GM21528 (cell line): ENCODE measurements at regions not wholly inside any gene's neighbourhood (a gene's known extent, or its start where the extent isn't known, plus 50 kb on each side); places are given as distances from the start of the nearest gene placed in this dataset.
"Not testable (repeated sequence)": the region's sequence is repeated elsewhere in the genome, so short reads cannot be mapped to it uniquely, and the experiment has no call there.

Source experiments
- ATAC-seq: cut with Tn5 transposase; IDR thresholded peaks from one replicate; pipeline ENCODE4 v1.9.1; 2021; ENCODE audit warnings: mild to moderate bottlenecking, moderate library complexity; ENCODE audit not compliant: unreplicated experiment, low FRiP score

- no peak for ATAC-seq
Observed at GRCh38 chr5:23451156-23451555, 56.3 kb upstream of the PRDM9 start.

DNA sequence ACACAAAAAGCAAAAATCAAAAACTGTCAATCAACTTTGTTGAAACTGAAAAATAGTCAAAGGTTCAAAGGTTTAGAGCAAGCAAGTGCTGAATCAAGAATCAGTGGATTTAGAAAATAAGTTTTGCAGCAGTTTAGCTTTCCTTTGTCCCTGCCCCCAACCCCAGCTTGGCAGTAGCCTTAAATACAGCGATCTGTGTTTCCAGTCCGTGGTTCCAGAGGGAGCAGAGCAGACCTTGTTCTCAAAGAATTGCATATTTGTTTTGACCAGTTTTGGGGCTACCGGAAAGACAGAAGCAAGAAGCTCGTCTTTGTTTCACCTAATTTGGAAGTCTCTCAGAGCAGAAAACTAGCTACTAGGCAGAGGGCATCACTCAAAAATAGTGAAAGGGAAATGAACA lies 57.2 kb upstream of the PRDM9 start:
- ATAC-seq = no peak

DNA sequence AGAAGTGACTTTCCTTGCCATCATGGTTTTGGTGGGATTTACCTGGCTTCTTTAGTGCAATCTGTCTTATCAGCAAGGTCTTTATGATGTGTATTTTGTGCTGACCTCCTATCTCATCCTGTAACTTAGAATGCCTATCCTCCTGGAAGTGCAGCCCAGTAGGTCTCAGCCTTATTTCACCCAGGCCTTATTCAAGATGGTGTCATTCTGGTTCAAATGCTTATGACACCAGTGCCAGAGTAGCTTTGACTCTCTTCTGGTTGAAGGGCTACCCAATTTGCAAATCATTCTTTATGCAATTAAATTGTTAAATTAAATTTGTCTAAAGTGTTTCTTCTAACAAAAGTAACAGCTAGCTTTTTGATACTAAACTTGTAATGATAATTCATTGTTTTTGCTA lies 58.8 kb upstream of the PRDM9 start:
- no peak for ATAC-seq

- no peak for ATAC-seq
Observed at GRCh38 chr5:23446424-23446823, 61.0 kb upstream of the PRDM9 start.

DNA sequence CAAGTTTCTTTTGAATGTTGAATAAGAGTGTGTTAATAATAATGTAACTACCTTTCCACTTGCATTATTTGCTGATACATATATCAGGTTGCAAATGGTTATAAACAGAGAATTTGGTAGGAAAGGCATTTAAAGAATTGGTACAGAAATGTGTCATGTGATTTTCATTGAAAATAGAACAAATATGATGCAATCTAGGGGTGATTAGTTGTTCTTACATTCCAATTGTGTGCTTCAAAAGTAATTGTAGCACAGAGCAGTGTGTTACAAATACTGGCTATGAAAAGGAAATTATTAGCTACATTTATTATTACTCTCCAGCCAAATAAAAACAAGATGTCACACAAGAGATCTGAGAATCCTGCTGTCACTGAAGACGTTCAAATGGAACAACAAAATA lies 61.8 kb upstream of the PRDM9 start:
- ATAC-seq = no peak

GRCh38 chr5:23440703-23441102 lies 66.7 kb upstream of the PRDM9 start:
- ATAC-seq = no peak

GRCh38 chr5:23437011-23437410 lies 70.4 kb upstream of the PRDM9 start:
- ATAC-seq = no peak

- ATAC-seq = no peak
Observed at GRCh38 chr5:23433534-23434315, 73.7 kb upstream of the PRDM9 start.

DNA sequence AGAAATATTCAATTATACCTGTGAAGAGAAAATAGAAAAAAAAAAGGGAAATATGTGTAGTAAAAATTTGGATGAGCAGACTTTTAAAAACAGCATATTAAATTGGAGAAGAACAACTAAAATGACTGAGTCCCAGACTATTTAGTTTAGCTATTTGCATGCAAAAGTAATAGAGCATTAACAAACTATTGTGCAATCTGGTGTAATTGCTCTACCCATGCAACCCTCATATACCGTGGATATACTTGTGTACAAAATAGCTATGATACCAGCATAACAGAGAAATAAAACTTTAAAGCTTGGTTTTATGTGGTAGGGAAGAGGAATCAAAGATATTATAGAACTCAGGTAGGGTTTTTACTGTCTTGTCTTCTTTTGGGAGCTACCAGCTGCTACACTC lies 78.7 kb upstream of the PRDM9 start:
- ATAC-seq = no peak

DNA sequence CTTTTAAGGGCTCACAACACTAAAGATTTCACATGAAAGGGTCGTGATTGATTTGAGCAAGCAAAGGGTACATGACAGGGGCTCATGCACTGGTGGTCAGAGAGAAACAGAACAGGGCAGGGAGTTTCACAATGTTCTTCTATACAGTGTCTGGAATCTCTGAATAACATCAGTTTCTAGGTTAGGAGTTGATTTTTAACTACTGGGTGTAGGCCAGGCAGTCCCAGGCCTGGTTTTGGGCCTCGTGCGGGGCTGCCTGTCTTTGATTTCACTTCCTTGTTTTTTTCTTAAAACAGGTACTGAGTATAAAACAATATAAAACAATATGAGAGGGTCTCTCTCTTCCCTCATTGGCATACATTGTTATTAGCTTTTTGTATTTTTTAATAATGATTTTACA lies 87.2 kb upstream of the PRDM9 start:
- not testable (repeated sequence) for ATAC-seq

DNA sequence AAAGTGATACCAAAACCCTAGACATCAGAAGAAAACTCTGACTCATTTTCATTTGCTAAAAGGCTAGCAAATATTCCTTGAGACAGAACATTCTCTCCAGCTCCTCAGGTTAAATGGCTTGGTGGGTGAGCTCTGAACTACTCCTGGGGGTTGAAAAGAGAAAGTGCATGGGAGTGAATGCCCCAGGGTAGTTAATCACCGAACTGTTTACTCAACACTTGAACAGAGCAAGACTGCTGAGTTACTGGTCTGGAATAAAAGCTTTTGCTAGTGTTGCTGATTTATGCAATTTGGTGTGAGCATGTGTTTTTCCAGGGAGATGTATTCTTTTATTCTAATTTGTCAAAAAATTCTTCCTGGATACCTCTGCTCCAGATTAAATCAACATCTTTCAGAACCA lies 88.3 kb upstream of the PRDM9 start:
- no peak for ATAC-seq

DNA sequence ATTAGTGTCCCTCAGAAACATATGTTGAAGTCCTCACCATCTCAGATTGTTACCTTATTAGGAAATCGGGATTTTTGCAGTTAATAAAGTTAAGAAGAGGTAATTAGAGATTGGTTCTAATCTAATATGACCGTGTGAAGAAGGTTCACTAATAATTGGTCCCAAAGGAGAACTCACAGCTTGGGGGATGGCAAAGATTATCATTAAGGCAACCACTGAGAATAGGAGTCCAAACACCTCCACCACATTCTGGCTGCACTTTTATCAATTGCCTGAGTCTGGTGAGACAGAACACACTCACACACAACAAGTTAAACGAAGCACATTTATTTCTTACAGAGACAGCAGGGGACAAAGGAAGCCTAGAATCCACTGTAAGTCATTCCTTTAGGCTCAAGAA lies 94.9 kb upstream of the PRDM9 start:
- ATAC-seq = no peak

DNA sequence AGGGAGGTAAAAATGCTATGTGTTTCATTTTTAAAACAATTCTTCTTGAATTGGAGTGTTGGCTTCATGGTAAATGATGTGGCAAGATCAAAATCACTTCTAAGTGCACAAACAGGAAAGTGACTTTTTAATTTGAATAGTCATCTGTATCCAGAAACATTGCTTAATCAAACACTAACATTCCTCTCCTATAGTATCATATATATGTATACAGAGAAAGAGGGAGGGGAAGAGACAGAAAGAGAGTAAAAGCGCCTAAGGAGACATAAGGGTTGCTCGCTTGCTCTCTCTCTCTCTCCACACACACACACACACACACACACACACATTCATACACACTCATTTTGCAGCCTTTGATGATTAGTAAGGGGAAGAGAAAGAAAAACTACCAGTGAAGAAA lies 95.4 kb upstream of the PRDM9 start:
- ATAC-seq = no peak

GRCh38 chr5:23411200-23411599 lies 96.2 kb upstream of the PRDM9 start:
- ATAC-seq = no peak

GRCh38 chr5:23410775-23411174 lies 96.6 kb upstream of the PRDM9 start:
- ATAC-seq = not testable (repeated sequence)

DNA sequence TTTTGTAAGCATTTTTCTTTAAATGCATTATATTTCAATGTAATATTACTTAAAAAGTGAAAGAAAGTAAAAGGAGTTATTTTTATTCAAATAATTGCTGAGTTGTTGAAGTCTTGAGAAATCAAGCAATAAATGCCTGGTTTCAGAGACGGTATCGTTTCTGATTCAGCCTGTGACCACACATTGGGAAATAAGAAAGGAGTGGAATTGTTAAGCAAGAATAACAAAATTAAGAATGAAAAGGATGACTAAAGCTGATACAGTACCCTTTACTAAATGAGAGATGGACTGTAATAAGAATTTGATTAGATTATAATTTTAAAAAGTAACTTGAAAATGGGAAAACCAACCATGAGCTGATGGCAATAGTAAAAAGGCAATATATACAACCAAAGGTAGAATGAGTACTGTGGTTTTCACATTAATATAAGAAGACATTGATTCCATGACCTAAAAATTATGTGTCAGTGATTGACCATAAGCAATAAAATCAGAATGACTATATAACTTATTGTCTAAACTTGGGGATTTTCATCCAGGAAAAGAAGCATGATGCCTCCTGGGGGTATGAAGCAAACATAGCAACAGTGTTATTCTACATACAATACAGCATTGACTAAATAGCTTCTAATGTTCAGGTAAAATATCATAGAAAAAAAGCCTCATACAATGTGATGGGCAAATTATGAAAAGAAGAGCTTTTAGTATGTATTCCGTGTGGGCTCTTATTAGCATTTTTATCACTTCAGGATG lies 101.9 kb upstream of the PRDM9 start:
- ATAC-seq = no peak

- ATAC-seq = no peak
Observed at GRCh38 chr5:23402585-23402984, 104.8 kb upstream of the PRDM9 start.

DNA sequence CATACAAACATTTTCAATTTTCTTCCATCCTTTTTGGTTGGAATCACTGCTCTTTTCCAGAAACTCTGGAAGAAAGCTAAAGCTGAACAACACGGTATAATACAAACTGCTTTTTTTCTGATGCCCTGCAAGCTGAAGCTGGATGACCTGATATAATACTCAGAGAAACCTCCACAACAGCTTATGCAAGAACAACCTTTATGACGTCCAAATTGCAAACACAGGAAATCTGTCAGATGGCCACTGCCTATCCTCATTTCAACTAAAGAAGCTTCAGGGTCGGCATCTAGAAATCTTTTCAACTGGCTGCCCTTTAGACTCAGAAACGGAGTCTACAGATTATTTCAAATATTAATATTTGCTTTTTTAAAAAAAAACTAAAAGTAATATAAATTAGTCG lies 106.5 kb upstream of the PRDM9 start:
- ATAC-seq = no peak

DNA sequence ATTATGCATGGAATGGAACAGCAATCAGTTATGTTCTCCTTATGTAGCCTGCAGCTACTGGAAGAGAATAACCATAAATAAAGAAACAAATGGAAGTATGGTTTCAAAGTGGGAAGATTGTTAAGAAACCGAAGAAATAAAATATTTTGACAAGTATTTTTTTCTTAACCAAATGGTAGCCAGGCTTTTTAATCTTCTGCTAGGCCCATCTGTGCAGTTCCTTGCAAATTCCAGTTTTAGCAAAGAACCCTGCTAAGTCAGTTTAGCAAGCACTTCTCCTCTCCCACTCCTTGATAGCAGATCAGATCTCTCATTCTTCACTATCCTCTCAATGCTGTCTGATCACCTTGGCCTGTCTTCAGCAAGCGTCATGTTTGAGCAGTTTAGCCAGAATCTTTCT lies 111.1 kb upstream of the PRDM9 start:
- no peak for ATAC-seq

GRCh38 chr5:23389291-23390101 lies 117.9 kb upstream of the PRDM9 start:
- no peak for ATAC-seq

GRCh38 chr5:23385036-23385435 lies 122.4 kb upstream of the PRDM9 start:
- ATAC-seq = no peak
